HG02885 (cell line): ENCODE measurements at regions not wholly inside any gene's neighbourhood (a gene's known extent, or its start where the extent isn't known, plus 50 kb on each side); places are given as distances from the start of the nearest gene placed in this dataset.
A peak's percentile ranks its signal among the peaks of the same experiment; 100 is the strongest.

Experiments
- ATAC-seq: cut with Tn5 transposase; IDR thresholded peaks from one replicate; pipeline ENCODE4 v1.9.1; 2021; ENCODE audit warnings: mild to moderate bottlenecking; ENCODE audit not compliant: unreplicated experiment, poor library complexity

GRCh38 chr5:67506241-67506640 lies 309.6 kb upstream of the CD180 start:
- no peak for ATAC-seq

DNA sequence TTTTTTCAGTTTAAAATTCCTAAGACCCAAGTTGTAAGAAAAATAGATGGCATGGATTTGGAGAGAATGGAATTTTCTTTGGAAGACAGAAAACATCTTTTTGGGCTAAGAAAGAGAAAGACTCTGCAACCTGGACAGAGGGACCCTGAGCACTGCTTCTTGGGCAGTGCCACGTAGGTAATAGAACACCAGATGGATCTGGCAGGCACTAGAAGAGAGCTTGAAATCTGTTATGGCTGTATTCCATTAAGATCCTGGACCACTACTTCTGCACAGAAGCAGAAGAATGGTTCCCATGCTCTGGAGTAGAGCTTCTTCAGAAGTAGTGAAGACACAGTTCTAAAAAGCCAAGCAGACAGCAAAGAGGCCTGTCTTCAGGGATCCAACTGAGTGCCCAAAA lies 306.4 kb upstream of the CD180 start:
- no peak for ATAC-seq

DNA sequence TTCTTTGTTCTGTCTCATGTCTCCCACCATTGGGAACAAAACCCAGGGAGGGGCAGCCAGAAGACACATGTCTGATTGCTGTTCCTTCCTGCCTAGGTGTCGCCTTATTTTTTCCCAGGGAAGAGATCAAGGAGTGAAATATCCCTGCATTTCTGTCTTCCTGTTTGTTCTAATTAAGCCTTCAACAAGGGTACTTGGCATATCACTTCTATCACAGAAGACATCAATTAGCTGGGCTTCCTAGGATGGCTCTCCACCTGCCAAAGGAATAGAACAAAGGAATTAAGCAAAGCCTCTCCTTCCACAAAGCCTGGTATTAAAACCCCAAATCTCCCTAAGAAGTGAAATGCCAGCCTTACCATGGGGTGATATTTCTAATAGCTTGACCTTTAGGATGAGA lies 299.5 kb upstream of the CD180 start:
- no peak for ATAC-seq

- no peak for ATAC-seq
These were observed 298.5 kb upstream of the CD180 start for GRCh38 chr5:67495072-67495471.

DNA sequence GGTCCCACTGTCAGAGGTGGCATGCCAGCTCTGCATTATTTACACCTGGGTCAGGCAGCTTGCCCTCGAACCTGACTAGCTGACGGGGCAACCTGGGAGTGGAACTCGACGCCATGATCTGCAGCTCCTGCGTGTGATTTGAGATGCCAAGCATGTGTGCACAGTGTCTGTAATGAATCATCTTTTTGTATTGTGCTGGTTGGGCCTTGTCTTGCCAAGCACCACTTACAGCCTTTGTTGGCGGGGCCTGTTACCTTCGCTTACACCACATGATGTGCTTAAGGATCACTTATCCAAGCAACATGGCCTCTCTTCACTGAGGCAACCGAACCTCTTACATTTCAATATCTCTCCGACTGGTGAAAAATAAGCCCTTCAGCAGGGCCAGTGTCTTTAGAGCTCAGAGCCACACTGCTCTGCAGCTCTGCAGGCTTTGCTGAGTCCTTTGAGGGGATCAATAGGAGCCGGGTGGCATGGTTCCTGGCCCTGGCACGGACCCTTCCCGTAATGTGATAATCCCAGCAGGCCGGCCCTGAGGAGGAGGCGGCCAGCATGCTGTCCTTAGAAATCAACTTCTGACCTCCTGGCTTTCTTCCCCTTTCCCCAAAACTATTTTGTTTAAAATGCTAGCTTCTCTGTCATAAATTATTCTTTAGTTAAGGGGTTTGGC lies 297.7 kb upstream of the CD180 start:
- no peak for ATAC-seq

- no peak for ATAC-seq
These were observed 297.1 kb upstream of the CD180 start for GRCh38 chr5:67493676-67494075.

DNA sequence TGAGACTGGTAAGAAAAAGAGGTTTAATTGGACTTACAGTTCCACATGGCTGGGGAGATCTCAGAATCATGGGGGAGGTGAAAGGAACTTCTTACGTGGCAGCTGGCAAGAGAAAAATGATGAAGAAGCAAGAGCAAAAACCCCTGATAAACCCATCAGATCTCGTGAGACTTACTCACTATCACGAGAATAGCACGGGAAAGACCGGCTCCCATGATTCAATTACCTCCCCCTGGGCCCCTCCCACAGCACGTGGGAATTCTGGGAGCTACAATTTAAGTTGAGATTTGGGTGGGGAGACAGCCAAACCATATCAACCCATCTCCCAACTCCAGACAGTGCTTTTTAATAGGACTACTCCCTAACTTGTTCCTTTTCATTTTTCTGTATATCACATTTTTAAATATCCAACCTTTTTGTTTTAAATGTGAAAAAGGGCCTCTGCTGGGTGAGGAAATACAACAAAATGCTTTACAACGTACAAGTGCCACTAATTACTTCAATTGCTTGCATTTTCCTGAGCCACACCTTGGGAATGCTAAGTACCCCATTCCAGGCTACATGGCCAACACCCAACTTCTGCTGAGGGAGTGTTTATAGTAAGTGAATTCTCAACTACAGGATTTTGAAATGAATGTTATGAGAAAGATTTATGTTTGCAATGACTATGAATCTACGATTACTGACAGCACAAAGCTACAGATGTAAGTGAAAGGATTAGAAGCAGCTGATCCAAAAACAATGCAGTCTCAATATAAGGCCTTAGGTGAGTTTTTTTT lies 294.1 kb upstream of the CD180 start:
- no peak for ATAC-seq

GRCh38 chr5:67488885-67489284 lies 292.3 kb upstream of the CD180 start:
- no peak for ATAC-seq

GRCh38 chr5:67487862-67488261 lies 291.3 kb upstream of the CD180 start:
- no peak for ATAC-seq

DNA sequence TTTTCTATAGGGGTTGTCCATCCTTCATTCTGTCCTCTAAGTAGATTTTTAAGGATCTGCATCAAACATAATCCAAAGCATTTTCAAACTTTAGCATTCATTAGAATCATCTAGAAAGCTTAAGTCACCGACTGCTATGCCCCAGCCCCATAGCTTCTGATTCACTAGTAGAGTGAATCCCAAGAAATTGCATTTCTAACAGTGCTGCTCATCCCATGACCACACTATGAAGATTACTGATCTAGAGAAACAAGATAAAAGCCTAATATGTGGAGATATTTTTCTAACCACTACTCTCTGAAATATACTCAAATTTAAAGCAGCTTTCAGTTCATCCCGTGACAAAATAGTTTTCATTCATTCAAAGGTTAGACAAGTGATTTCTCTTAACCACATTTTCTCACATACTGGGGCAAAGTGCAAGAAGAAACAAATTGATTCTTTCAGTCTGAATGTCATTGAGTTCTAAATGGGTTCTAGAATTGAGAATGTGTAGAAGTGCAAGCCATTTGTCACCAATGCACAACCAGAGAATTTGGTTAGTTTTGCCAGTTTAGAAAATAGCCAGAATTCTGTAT lies 286.9 kb upstream of the CD180 start:
- no peak for ATAC-seq

GRCh38 chr5:67481362-67481761 lies 284.8 kb upstream of the CD180 start:
- ATAC-seq: no peak

- no peak for ATAC-seq
These were observed 281.7 kb upstream of the CD180 start for GRCh38 chr5:67478337-67478736.

DNA sequence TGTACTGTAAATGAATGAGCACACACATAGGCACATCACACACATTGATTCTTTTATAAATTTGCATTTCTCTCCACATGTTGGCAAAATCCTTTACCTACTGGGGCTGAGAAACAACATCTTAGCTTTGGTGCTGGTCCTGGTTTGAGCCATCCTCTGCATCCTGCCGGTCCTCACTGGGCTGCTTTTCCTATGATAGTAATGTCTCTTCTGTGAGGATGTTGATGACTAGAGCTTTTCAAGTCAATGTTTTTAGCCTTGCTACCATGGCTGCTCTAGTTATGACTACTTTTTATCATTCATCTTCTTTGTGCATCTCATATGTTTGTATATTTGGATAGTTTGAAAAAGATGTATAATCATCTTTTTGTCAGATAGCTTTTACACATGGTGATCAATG lies 280.4 kb upstream of the CD180 start:
- no peak for ATAC-seq

GRCh38 chr5:67476531-67476930 lies 279.9 kb upstream of the CD180 start:
- ATAC-seq: no peak

DNA sequence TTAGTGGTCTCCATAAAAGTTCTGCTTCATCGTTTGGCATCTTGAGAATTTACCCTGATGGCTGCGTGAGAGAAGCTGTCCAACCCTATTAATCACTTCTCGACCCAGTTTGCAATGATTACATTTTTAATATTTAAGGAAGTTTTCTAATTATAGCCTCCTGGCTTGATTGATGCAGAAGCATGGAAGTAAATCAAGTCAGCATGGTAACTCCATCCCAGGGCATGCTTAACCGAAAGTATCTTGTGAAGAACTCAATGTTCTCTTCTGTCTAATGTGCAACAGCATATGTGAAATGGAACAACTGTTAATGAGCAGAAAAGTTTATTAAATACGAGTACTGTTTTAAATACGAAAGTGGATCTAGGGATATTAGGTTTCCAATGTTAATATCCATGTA lies 278.9 kb upstream of the CD180 start:
- ATAC-seq: no peak

GRCh38 chr5:67474597-67475238 lies 278.1 kb upstream of the CD180 start:
- no peak for ATAC-seq

GRCh38 chr5:67467110-67467509 lies 270.5 kb upstream of the CD180 start:
- ATAC-seq: no peak

- ATAC-seq: peak; percentile 51
These were observed 269.1 kb upstream of the CD180 start for GRCh38 chr5:67465537-67466207.

DNA sequence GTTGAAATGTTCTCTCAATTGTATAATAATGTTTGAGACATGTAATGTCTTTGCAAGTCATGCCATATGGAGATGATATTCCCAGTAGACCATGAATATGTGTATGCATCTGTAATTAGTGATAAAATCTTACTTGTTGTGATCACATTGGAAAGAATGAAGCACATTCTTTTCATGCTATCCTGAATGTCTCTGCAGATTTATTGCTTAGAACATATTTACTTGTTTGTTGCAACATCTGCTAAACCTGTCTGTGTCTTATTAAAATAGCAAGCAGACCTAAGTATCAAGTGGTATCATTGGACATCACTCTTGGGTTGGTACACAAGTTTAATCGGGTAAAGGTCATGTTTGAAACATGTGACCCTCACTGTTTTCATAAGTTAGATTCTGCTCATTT lies 265.5 kb upstream of the CD180 start:
- ATAC-seq: no peak

DNA sequence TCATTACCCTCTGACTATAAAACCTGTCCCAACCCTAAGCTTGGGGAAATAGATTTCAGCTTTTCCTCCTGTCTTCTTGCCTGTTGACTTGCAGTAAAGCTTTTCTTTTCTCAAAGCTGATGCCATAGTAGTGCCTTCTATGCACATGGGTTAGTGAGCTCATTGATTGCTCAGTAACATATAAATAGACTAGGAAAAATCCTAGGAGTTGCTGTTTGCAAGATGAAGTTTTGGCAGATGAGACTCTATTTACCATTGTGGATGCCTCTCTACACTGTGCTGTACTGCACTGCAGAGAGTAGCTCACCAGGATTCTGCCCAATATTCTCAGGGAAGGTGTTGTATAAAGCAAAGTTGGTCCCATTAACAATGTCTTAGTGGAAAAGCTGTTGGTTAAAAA lies 262.7 kb upstream of the CD180 start:
- no peak for ATAC-seq

- no peak for ATAC-seq
These were observed 259.4 kb upstream of the CD180 start for GRCh38 chr5:67455970-67456369.
